ENCODE measurements at regions not wholly inside any gene's neighbourhood (a gene's known extent, or its start where the extent isn't known, plus 50 kb on each side); places are given as distances from the start of the nearest gene placed in this dataset.

DNA sequence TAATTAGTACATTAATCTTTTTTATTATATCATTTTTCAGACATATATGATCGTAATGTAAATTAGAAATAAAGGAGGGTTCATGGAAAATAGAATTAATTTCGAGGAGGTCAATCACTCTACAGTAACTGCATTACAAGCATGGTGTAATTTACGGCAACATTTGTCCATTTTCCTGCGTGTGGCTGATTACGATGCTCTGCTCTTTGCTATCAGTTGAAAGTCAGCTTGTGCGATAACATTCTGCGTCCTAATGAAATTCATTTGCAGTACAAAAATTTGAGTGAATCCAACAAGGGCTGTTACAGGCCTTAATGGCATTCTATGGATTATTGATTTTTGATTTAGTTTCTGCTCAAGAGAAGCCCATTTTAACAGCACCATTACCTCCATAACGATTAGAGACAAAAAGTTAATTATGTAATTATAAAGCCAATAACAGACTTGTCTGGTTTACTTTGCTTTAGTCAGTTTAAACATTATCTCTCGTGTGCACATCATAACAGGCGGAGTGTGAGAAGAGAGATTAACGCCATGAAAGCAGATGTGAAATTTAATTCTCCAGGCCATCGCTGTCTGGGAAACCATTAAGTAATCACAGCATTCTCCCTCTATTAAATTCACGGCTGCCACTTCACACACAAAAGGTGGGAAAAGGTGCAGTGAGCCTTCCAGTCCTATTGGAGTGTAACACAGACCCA, 256.4 kb upstream of the IRX3 start:
- intact Hi-C loops (cut with micrococcal nuclease; ENCODE audit: unreplicated experiment): no loop called here
- BruUV-seq (replicated peaks): no TSS peak
- ATAC-seq: no peak

DNA sequence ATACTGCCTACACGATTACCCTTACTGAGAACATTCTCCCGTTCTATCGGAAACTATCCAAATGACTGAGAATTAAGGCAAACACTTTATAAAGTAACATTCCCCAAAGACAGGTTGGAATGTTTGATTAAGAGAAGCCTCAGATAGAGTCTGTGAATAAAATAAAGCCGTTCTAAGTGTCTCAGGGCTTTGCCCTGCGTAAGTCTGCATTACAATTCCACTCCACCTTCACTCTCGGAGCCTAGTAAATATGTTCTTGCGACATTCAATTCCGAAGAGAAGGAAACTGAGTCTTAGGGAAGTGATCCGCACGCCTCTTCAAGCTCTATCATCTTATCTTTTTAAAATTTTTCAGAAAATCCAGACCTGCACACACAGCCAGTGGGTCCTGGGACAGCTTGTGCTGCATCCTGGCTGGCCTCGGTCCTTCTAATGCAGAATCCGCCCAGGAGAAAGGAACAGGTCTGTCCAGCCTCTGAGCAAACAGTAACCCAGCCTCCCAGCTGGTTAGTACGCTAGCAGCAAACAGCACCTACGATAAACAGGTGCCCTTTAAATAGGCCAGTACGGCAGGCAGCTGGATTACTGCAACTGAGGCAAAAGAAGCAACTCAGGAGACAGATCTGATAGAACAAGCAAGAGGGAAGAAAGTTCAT, 254.1 kb upstream of the IRX3 start:
- no peak for DNase-seq (ENCODE audit: low read depth, low spot score)
- CTCF ChIA-PET: no interaction called here

More for the DNA sequence above, 256.4 kb upstream of the IRX3 start:
- no peak overlapping the region for H3K4me3 ChIP-seq (ENCODE audit: low read depth in 2 of 2, low read length in 2 of 2)
- ChIA-PET CTCF (no interaction called here), POLR2A (no interaction called here)
- H3K27me3 ChIP-seq (ENCODE audit: control insufficient read depth, insufficient read depth, low read length): peaks cover 9% of the 10 kb centered on the region
- in situ Hi-C loops (cut with HindIII; ENCODE audit: low pct_unique_long_range_greater_than_20kb, low sequenced_read_pairs): no loop called here
- H3K27ac ChIP-seq (ENCODE audit: low read length): no peak overlapping the region
- no peaks in the 10 kb centered on the region for H3K9me3 ChIP-seq (ENCODE audit: control insufficient read depth, insufficient read depth, low read depth, low read length)
- no peak for TF ChIP-seq TCF7L2 (IDR thresholded peaks at IDR 0.05; ENCODE audit: low read depth, low read length)
- TF ChIP-seq, protein P1, sequence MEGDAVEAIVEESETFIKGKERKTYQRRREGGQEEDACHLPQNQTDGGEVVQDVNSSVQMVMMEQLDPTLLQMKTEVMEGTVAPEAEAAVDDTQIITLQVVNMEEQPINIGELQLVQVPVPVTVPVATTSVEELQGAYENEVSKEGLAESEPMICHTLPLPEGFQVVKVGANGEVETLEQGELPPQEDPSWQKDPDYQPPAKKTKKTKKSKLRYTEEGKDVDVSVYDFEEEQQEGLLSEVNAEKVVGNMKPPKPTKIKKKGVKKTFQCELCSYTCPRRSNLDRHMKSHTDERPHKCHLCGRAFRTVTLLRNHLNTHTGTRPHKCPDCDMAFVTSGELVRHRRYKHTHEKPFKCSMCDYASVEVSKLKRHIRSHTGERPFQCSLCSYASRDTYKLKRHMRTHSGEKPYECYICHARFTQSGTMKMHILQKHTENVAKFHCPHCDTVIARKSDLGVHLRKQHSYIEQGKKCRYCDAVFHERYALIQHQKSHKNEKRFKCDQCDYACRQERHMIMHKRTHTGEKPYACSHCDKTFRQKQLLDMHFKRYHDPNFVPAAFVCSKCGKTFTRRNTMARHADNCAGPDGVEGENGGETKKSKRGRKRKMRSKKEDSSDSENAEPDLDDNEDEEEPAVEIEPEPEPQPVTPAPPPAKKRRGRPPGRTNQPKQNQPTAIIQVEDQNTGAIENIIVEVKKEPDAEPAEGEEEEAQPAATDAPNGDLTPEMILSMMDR (IDR thresholded peaks at IDR 0.05): no peak
- no peak for TF ChIP-seq SIN3A (IDR thresholded peaks at IDR 0.05; ENCODE audit: borderline replicate concordance, insufficient read depth, low read depth, low read length)
- TF ChIP-seq POLR2AphosphoS5 (IDR thresholded peaks at IDR 0.05; ENCODE audit: low read depth, low read length): no peak
- TF ChIP-seq, protein P2, sequence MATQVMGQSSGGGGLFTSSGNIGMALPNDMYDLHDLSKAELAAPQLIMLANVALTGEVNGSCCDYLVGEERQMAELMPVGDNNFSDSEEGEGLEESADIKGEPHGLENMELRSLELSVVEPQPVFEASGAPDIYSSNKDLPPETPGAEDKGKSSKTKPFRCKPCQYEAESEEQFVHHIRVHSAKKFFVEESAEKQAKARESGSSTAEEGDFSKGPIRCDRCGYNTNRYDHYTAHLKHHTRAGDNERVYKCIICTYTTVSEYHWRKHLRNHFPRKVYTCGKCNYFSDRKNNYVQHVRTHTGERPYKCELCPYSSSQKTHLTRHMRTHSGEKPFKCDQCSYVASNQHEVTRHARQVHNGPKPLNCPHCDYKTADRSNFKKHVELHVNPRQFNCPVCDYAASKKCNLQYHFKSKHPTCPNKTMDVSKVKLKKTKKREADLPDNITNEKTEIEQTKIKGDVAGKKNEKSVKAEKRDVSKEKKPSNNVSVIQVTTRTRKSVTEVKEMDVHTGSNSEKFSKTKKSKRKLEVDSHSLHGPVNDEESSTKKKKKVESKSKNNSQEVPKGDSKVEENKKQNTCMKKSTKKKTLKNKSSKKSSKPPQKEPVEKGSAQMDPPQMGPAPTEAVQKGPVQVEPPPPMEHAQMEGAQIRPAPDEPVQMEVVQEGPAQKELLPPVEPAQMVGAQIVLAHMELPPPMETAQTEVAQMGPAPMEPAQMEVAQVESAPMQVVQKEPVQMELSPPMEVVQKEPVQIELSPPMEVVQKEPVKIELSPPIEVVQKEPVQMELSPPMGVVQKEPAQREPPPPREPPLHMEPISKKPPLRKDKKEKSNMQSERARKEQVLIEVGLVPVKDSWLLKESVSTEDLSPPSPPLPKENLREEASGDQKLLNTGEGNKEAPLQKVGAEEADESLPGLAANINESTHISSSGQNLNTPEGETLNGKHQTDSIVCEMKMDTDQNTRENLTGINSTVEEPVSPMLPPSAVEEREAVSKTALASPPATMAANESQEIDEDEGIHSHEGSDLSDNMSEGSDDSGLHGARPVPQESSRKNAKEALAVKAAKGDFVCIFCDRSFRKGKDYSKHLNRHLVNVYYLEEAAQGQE (IDR thresholded peaks at IDR 0.05; ENCODE audit: insufficient read depth in 1 of 2, low read depth in 2 of 2, low read length in 1 of 2): no peak
- H3K4me1 ChIP-seq (ENCODE audit: control insufficient read depth, insufficient read depth, low read length): no peaks in the 10 kb centered on the region
- no peaks in the 10 kb centered on the region for H3K36me3 ChIP-seq (ENCODE audit: control insufficient read depth, insufficient read depth, low read length)
- no peak for DNase-seq (ENCODE audit: low read depth, low spot score)

DNA sequence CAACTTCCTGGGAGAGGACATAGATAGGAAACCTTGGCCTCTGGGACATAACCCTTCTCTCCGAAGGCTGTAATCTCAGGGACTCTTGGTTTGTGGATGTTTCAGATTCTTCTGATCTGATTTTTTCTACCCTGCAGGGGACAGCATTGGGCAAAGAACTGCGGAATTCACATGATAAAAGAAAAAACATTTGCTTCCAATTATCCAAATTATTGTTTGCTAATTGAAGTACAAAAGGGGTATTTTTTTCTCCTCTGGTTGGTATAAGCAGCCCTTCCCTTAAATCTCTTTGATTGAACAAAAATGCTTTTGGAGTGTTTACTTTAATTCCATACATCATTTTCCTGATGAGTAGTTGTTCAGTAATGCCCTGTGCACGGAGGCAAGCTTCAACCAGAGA, 251.7 kb upstream of the IRX3 start:
- POLR2A ChIA-PET: no interaction called here
- Histone ChIP-seq H3K36me3 (ENCODE audit: control insufficient read depth, insufficient read depth, low read length) (no peaks in the 10 kb centered on the region), H3K4me3 (ENCODE audit: low read depth in 2 of 2, low read length in 2 of 2) (no peak overlapping the region), H3K4me1 (ENCODE audit: control insufficient read depth, insufficient read depth, low read length) (no peaks in the 10 kb centered on the region), H3K27me3 (ENCODE audit: control insufficient read depth, insufficient read depth, low read length) (peaks cover 6% of the 10 kb centered on the region; the same call in 1 of the 2 replicates), H3K27ac (ENCODE audit: low read length) (no peak overlapping the region), H3K9me3 (ENCODE audit: control insufficient read depth, insufficient read depth, low read depth, low read length) (no peaks in the 10 kb centered on the region)
- TF ChIP-seq, protein P2 (IDR thresholded peaks at IDR 0.05; ENCODE audit: insufficient read depth in 1 of 2, low read depth in 2 of 2, low read length in 1 of 2): no peak
- TF ChIP-seq TCF7L2 (IDR thresholded peaks at IDR 0.05; ENCODE audit: low read depth, low read length): no peak
- no peak for TF ChIP-seq SIN3A (IDR thresholded peaks at IDR 0.05; ENCODE audit: borderline replicate concordance, insufficient read depth, low read depth, low read length)
- TF ChIP-seq, protein P1 (IDR thresholded peaks at IDR 0.05): peak; percentile 20; the same call in 1 of the 2 replicates
- ATAC-seq (no peak), DNase-seq (ENCODE audit: low read depth, low spot score) (no peak)
- no TSS peak for BruUV-seq (replicated peaks)
- in situ Hi-C loops (cut with HindIII; ENCODE audit: low pct_unique_long_range_greater_than_20kb, low sequenced_read_pairs): no loop called here
- intact Hi-C loops (cut with micrococcal nuclease; ENCODE audit: unreplicated experiment): no loop called here
- CTCF ChIA-PET: no interaction called here

More for the DNA sequence above, 254.1 kb upstream of the IRX3 start:
- in situ Hi-C loops (cut with HindIII; ENCODE audit: low pct_unique_long_range_greater_than_20kb, low sequenced_read_pairs): no loop called here
- no TSS peak for BruUV-seq (replicated peaks)
- intact Hi-C loops (cut with micrococcal nuclease; ENCODE audit: unreplicated experiment): no loop called here
- Histone ChIP-seq H3K4me1 (ENCODE audit: control insufficient read depth, insufficient read depth, low read length) (no peaks in the 10 kb centered on the region), H3K9me3 (ENCODE audit: control insufficient read depth, insufficient read depth, low read depth, low read length) (no peaks in the 10 kb centered on the region), H3K27ac (ENCODE audit: low read length) (no peak overlapping the region), H3K36me3 (ENCODE audit: control insufficient read depth, insufficient read depth, low read length) (no peaks in the 10 kb centered on the region), H3K4me3 (ENCODE audit: low read depth in 2 of 2, low read length in 2 of 2) (no peak overlapping the region), H3K27me3 (ENCODE audit: control insufficient read depth, insufficient read depth, low read length) (peaks cover 6% of the 10 kb centered on the region)
- POLR2A ChIA-PET: no interaction called here
- ATAC-seq: no peak
- no peak for TF ChIP-seq POLR2AphosphoS5 (IDR thresholded peaks at IDR 0.05; ENCODE audit: low read depth, low read length)
- TF ChIP-seq TCF7L2 (IDR thresholded peaks at IDR 0.05; ENCODE audit: low read depth, low read length): no peak
